Neural progenitor cell (in vitro differentiated cells): ENCODE measurements at regions not wholly inside any gene's neighbourhood (a gene's known extent, or its start where the extent isn't known, plus 50 kb on each side); places are given as distances from the start of the nearest gene placed in this dataset.

ENCODE experiments used
- EZH2 ChIP-seq: fragments of 200-600 bp; sonication (generic); IDR thresholded peaks from 2 replicates; pipeline ENCODE4 v1.6.1; 2017; ENCODE audit warnings: antibody characterized with exemption, mild to moderate bottlenecking, moderate library complexity
- EZH2phosphoT487 ChIP-seq: fragments of 200-600 bp; sonication (generic); IDR thresholded peaks from 2 replicates; pipeline ENCODE4 v1.6.1; 2017; ENCODE audit warnings: antibody characterized with exemption
- TF ChIP-seq, protein P1 (sequence below): fragments of 200-600 bp; sonication (generic); IDR thresholded peaks from 2 replicates; pipeline ENCODE4 v1.5.1; 2017; ENCODE audit warnings: antibody characterized with exemption, mild to moderate bottlenecking

DNA sequence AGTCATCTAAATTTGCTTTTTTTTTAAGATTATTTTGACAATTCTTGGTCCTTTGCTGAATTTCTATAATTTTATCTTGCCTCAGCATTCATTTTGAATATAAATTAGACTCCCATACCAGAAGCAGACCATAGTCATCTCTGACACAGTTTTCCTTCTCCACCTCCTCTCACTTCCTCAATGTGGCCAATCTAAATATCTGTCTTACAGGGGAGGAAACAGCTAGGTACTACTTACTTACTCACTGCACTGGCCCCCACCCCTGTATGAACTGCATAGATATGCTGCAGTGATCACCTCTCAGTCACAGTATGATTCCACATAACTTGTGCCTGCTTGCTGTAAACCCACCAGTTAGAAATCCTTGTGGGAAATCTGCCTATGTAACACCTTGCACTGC is 665.6 kb downstream of the FGF9 start:
- TF ChIP-seq EZH2 (no peak), EZH2phosphoT487 (no peak)
- TF ChIP-seq, protein P1, sequence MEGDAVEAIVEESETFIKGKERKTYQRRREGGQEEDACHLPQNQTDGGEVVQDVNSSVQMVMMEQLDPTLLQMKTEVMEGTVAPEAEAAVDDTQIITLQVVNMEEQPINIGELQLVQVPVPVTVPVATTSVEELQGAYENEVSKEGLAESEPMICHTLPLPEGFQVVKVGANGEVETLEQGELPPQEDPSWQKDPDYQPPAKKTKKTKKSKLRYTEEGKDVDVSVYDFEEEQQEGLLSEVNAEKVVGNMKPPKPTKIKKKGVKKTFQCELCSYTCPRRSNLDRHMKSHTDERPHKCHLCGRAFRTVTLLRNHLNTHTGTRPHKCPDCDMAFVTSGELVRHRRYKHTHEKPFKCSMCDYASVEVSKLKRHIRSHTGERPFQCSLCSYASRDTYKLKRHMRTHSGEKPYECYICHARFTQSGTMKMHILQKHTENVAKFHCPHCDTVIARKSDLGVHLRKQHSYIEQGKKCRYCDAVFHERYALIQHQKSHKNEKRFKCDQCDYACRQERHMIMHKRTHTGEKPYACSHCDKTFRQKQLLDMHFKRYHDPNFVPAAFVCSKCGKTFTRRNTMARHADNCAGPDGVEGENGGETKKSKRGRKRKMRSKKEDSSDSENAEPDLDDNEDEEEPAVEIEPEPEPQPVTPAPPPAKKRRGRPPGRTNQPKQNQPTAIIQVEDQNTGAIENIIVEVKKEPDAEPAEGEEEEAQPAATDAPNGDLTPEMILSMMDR = no peak
